Adipocyte (in vitro differentiated cells): ENCODE measurements at regions not wholly inside any gene's neighbourhood (a gene's known extent, or its start where the extent isn't known, plus 50 kb on each side); places are given as distances from the start of the nearest gene placed in this dataset.

ENCODE experiments used
- DNase-seq: peaks from one replicate; pipeline ENCODE4 v3.0.0-alpha.2; 2015; ENCODE audit warnings: low read depth
- H3K27me3 ChIP-seq: replicated peaks from 2 replicates; pipeline ENCODE4 v1.7.0; 2013; ENCODE audit warnings: mild to moderate bottlenecking, low read length, moderate library complexity; ENCODE audit not compliant: control insufficient read depth, insufficient read depth
- H3K36me3 ChIP-seq: 2 replicates; pipeline ENCODE4 v1.7.0; 2013; ENCODE audit warnings: low read length, mild to moderate bottlenecking, moderate library complexity; ENCODE audit not compliant: control insufficient read depth, insufficient read depth, severe bottlenecking
- H3K4me1 ChIP-seq: 2 replicates; pipeline ENCODE4 v1.7.0; 2013; ENCODE audit warnings: mild to moderate bottlenecking, low read length, moderate library complexity; ENCODE audit not compliant: control insufficient read depth, insufficient read depth
- H3K4me3 ChIP-seq: 2 replicates; pipeline ENCODE4 v1.7.0; 2013; ENCODE audit warnings: mild to moderate bottlenecking, low read length, moderate library complexity
- H3K9ac ChIP-seq: 2 replicates; pipeline ENCODE4 v1.7.0; 2013; ENCODE audit warnings: mild to moderate bottlenecking, low read length, moderate library complexity
- H3K9me3 ChIP-seq: 2 replicates; pipeline ENCODE4 v1.7.0; 2013; ENCODE audit warnings: mild to moderate bottlenecking, low read length, moderate library complexity; ENCODE audit not compliant: control insufficient read depth

DNA sequence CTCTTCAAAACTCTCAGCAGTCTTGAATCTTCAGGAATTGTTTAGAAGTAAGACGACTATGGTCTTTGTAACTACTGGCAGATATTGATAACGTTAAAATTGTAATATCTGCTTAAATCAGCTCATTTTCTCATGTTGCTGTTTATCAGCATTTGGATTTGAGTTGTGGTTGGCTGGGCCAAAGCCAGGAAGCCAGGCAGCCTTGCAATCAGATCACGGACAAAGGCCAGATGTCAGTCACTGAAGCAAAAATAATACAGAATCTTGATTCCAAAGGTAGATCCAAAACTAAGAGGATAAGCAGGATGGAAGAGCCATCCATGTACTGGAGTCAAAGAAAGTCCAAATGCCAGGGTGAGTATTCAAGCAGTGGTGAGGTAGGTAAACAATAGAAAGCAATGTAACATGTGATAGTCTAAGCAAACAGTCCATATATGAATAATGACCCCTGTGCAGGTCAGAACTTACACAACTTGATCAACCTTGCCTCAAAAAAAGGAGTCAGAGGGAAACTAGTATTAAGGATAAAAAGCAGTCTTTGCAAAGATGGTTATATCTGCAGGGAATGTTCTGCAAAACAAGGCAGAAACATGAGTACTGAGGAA is 95.8 kb upstream of the RAP1B start:
- DNase-seq, result no peak
- H3K9ac ChIP-seq, result no peak overlapping the region
- H3K4me3 ChIP-seq, result no peak overlapping the region
- no peaks in the 10 kb centered on the region for H3K27me3 ChIP-seq
- H3K36me3 ChIP-seq, result no peaks in the 10 kb centered on the region
- H3K9me3 ChIP-seq, result no peaks in the 10 kb centered on the region
- peaks cover 8% of the 10 kb centered on the region for H3K4me1 ChIP-seq

DNA sequence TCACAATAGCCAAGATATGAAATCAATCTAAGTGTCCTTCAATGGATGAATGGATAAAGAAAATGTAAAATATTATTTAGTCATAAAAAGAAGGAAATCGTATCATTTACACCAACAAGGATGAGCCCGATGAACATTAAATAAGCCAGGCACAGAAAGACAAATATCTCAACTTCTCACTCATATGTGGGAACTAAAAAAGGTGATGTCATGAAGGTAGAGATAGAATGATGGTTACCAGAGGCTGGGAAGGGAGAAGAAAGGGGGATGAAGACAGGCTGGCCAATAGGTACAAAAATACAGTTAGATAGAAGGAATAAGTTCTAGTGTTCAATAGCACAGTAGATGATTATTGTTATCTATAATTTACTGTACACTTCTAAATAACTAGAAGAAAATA is 94.9 kb upstream of the RAP1B start:
- Histone ChIP-seq H3K9me3 (no peaks in the 10 kb centered on the region), H3K27me3 (no peaks in the 10 kb centered on the region), H3K4me1 (peaks cover 4% of the 10 kb centered on the region), H3K36me3 (no peaks in the 10 kb centered on the region), H3K9ac (no peak overlapping the region), H3K4me3 (no peak overlapping the region)
- DNase-seq, result no peak

DNA sequence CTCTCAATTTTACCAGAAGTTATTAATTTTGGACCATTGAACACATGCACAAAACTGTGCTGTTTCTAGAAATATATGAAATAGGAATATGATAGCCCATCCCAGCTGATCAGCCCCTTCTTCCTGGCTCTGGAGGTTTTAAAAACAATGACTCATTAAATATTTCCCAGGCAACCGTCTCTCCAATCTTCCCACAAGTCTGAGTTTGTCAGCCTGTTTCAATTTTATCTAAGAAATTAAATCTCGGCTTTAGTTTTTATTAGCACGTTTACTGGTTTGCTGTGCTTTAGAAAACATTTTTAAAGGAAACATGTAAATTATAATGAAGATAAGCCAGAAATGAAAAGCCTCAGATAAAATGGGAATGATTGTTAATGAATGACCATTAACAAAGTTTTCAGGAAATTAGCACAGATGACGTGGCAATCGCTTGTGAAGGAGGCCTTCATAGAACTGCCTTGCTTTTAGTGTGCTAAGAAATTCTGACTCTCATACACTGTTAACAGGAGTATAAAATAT is 89.3 kb upstream of the RAP1B start:
- peak overlapping the region; percentile 66 for H3K4me3 ChIP-seq
- DNase-seq, result peak; percentile 88

DNA sequence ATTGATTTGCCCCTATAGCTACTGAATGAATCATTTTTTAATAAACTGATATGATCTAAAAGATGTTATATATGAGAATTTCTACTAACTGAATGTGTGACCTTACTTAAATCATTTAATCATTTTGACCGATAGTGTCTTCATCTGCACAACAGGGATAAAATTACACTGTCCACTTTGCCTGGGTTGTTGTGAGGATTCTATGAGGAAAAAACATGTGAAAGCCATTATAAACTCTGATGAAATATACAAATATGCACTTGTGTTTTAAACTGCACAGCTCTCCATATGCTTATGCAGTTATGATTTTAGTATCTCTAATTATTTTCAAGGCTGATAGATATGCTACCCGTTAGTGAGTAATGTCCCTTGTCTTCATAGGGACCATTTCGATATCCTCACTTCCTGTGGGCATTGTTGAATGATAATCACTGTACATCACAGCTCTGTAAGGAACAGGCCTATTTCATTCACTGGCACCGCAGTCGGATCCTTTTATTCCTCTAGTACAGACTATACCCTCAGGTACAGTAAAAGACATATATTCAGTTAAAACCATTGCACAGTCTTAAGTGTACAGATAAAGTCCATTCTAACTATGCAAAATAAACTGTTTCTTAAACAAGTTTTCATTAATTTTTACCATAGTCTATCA is 88.7 kb upstream of the RAP1B start:
- no peaks in the 10 kb centered on the region for H3K36me3 ChIP-seq
- peak overlapping the region; percentile 80 for H3K9ac ChIP-seq
- peak; percentile 79 for DNase-seq
- no peaks in the 10 kb centered on the region for H3K9me3 ChIP-seq
- H3K4me3 ChIP-seq, result peak overlapping the region; percentile 66
- no peaks in the 10 kb centered on the region for H3K27me3 ChIP-seq
- peaks cover 18% of the 10 kb centered on the region for H3K4me1 ChIP-seq

More for the DNA sequence above, 89.3 kb upstream of the RAP1B start:
- Histone ChIP-seq H3K9me3 (no peaks in the 10 kb centered on the region), H3K36me3 (no peaks in the 10 kb centered on the region), H3K9ac (peak overlapping the region; percentile 80), H3K4me1 (peaks cover 18% of the 10 kb centered on the region), H3K27me3 (no peaks in the 10 kb centered on the region)

DNA sequence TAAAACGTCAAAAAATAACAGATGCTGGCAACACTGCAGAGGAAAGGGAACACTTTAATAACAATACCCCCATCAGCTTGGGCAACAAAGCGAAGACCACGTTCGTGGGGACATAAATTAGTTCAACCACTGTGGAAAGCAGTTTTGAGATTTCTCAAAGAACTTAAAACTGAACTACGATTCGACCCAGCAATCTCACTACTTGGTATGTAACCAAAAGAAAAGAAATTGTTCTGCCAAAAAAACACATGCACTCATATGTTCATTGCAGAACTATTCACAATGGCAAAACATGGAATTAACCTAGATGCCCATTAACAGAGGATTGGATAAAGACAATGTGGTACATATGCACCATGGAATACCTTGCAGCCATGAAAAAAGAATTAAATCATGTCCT is 81.2 kb upstream of the RAP1B start:
- peak overlapping the region; percentile 46 for H3K4me3 ChIP-seq
- no peak for DNase-seq
- no peaks in the 10 kb centered on the region for H3K36me3 ChIP-seq
- H3K4me1 ChIP-seq, result peaks cover 36% of the 10 kb centered on the region
- H3K9me3 ChIP-seq, result no peaks in the 10 kb centered on the region
- H3K27me3 ChIP-seq, result no peaks in the 10 kb centered on the region
- H3K9ac ChIP-seq, result peak overlapping the region; percentile 6

DNA sequence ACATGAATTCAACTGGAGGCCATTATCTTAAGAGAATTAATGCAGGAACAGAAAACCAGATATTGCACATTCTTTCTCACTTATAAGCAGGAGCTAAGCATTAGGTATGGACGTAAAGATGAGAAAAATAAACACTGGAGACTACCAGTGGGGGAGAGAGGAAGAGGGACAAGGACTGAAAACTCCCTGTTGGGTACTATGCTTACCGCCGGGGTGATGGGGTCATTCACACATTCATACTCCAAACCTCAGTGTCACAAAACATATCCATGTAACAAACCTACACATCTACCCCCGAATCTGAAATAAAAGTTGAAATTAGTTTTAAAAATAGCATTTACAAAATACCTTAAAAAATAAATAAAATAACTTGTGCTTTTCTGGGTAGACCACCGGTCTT is 80.8 kb upstream of the RAP1B start:
- DNase-seq, result no peak
- Histone ChIP-seq H3K9me3 (no peaks in the 10 kb centered on the region), H3K4me3 (no peak overlapping the region)

DNA sequence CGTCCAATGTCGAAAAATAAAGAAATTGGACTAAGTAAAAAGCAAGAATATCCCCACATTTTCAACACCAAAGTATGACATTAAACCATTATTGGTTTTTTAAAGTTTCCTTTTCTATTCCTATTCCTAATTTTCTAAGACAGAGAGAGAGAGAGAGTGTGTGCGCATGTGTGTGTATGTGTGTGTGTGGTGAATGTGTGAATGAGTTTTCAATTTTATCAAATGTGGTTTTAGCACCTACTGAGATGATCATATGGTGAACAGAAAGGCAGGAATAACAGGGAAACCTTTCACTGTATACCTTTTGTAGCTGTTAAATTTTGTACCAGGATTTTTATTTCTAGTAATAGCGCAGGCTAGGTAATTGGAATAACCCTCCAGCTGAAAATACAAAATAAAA is 80.4 kb upstream of the RAP1B start:
- H3K9ac ChIP-seq, result no peak overlapping the region
- no peak overlapping the region for H3K4me3 ChIP-seq
- DNase-seq, result no peak
- H3K4me1 ChIP-seq, result peaks cover 36% of the 10 kb centered on the region
- no peaks in the 10 kb centered on the region for H3K27me3 ChIP-seq
- no peaks in the 10 kb centered on the region for H3K9me3 ChIP-seq
- H3K36me3 ChIP-seq, result no peaks in the 10 kb centered on the region

More for the DNA sequence above, 80.8 kb upstream of the RAP1B start:
- Histone ChIP-seq H3K36me3 (no peaks in the 10 kb centered on the region), H3K27me3 (no peaks in the 10 kb centered on the region), H3K9ac (no peak overlapping the region), H3K4me1 (peaks cover 36% of the 10 kb centered on the region)

DNA sequence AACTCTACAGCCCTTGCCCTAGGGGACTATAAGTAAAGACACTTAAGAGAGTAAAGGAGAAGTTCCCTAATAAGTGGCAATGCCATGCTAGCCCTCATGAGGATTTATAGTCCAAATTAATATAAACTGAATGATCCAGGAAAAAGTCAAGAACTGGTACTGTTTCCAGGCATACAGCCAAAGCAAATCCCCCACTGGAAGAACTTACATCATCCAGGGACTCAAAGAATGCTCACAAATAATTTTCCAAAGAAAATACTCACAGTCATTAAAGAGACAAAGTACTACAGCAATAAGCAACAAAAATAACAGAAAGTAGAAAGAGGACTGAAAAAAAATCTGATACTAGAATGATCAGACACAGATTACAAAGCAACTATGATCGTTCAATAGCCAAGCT is 79.7 kb upstream of the RAP1B start:
- no peaks in the 10 kb centered on the region for H3K36me3 ChIP-seq
- peaks cover 36% of the 10 kb centered on the region for H3K4me1 ChIP-seq
- no peaks in the 10 kb centered on the region for H3K9me3 ChIP-seq
- peak overlapping the region; percentile 61 for H3K4me3 ChIP-seq
- DNase-seq, result peak; percentile 87
- H3K27me3 ChIP-seq, result no peaks in the 10 kb centered on the region
- H3K9ac ChIP-seq, result peak overlapping the region; percentile 49

DNA sequence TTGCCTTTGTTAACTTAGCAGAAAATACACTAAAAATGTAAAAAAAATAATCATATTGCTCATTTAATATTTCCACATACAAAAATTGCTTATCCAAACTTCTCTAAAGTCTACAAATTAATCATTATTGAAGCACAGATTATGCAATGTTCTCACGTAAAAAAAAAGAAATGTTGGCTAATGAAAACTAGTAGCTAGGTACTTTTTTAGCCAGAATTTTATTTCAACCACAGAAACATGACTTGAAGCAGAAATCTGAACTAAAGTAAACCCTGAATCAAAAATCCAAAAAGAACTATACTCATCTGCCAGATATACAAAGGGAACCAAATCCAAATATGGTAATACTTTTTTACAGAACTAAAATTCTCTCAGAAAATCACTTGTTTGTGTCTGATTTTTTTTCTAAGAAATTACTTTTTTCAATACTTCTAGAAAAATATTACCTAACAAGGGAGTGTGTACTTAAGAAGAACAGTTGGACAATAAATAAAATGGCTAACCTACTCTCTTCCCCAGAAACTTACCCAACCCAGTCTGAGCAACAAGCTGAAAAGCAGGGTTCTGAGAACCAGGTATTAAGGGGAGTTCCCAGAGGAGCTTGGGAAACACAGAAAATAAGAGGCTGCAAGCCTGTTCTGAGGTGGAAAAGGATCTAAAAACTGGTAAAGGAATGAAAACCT is 78.4 kb upstream of the RAP1B start:
- peaks cover 36% of the 10 kb centered on the region for H3K4me1 ChIP-seq
- H3K9ac ChIP-seq, result peak overlapping the region; percentile 46
- no peak for DNase-seq
- no peak overlapping the region for H3K4me3 ChIP-seq
- H3K27me3 ChIP-seq, result no peaks in the 10 kb centered on the region
- H3K9me3 ChIP-seq, result no peaks in the 10 kb centered on the region
- no peaks in the 10 kb centered on the region for H3K36me3 ChIP-seq

DNA sequence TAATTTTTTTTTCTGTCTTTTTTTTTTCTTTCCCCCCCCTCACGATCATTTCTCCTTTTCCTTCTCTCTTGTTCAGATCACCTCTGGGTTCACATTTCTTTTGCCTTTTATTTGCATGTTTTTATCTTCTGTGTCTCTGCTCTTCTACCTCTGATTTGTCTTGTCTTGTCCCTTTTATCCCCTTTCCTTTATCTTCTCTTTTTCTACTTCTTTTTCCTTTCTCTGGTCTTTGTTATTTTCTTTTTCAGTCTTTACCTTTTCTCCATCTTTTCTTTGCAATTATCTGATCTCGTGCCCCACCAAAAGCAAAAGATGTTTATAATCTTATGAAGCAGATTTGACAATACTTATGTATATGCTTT is 77.8 kb upstream of the RAP1B start:
- Histone ChIP-seq H3K9ac (peak overlapping the region; percentile 46), H3K9me3 (no peaks in the 10 kb centered on the region)
- DNase-seq, result no peak

DNA sequence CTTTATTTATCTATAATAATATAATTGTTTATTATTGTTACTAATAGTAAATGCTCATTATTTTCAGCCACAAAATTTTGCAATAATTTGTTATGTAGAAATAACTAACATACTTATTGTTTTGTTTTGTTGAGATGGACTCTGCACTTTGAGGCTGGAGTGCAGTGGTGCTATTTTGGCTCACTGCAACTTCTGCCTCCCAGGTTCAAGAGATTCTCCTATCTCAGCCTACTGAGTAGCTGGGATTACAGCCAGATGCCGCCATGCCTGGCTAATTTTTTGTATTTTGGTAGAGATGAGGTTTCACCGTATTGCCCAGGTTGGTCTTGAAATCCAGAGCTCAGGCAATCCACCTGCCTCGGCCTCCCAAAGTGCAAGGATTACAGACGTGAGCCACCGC is 76.6 kb upstream of the RAP1B start:
- Histone ChIP-seq H3K27me3 (no peaks in the 10 kb centered on the region), H3K9ac (no peak overlapping the region), H3K9me3 (no peaks in the 10 kb centered on the region), H3K4me1 (peaks cover 36% of the 10 kb centered on the region), H3K4me3 (no peak overlapping the region), H3K36me3 (no peaks in the 10 kb centered on the region)
- no peak for DNase-seq

More for the DNA sequence above, 77.8 kb upstream of the RAP1B start:
- Histone ChIP-seq H3K27me3 (no peaks in the 10 kb centered on the region), H3K4me3 (no peak overlapping the region), H3K4me1 (peaks cover 36% of the 10 kb centered on the region), H3K36me3 (no peaks in the 10 kb centered on the region)
